ENCODE measurements at regions not wholly inside any gene's neighbourhood (a gene's known extent, or its start where the extent isn't known, plus 50 kb on each side); places are given as distances from the start of the nearest gene placed in this dataset.

- DNase-seq (ENCODE audit: low read depth): no peak
- no peak for TF ChIP-seq CTCF (conservative IDR thresholded peaks at IDR 0.05; ENCODE audit: low read length)
These were observed 134.3 kb upstream of the VWC2 start for GRCh38 chr7:49639068-49639593.

GRCh38 chr7:49639808-49640207, 133.6 kb upstream of the VWC2 start:
- no peak overlapping the region for H3K4me3 ChIP-seq (ENCODE audit: low read length)
- TF ChIP-seq CTCF (conservative IDR thresholded peaks at IDR 0.05; ENCODE audit: low read length): no peak
- no peak for DNase-seq (ENCODE audit: low read depth)

More at GRCh38 chr7:49639068-49639593, 134.3 kb upstream of the VWC2 start:
- H3K4me3 ChIP-seq (ENCODE audit: low read length): no peak overlapping the region

GRCh38 chr7:49643321-49643720, 130.1 kb upstream of the VWC2 start:
- no peak for DNase-seq (ENCODE audit: low read depth)
- TF ChIP-seq CTCF (conservative IDR thresholded peaks at IDR 0.05; ENCODE audit: low read length): no peak
- H3K4me3 ChIP-seq (ENCODE audit: low read length): no peak overlapping the region

GRCh38 chr7:49643736-49644135, 129.7 kb upstream of the VWC2 start:
- H3K4me3 ChIP-seq (ENCODE audit: low read length): no peak overlapping the region
- no peak for DNase-seq (ENCODE audit: low read depth)
- TF ChIP-seq CTCF (conservative IDR thresholded peaks at IDR 0.05; ENCODE audit: low read length): no peak

GRCh38 chr7:49644396-49645166, 128.9 kb upstream of the VWC2 start:
- H3K4me3 ChIP-seq (ENCODE audit: low read length): no peak overlapping the region
- DNase-seq (ENCODE audit: low read depth): no peak
- no peak for TF ChIP-seq CTCF (conservative IDR thresholded peaks at IDR 0.05; ENCODE audit: low read length)

GRCh38 chr7:49645296-49645695, 128.1 kb upstream of the VWC2 start:
- TF ChIP-seq CTCF (conservative IDR thresholded peaks at IDR 0.05; ENCODE audit: low read length): no peak
- no peak overlapping the region for H3K4me3 ChIP-seq (ENCODE audit: low read length)
- no peak for DNase-seq (ENCODE audit: low read depth)

GRCh38 chr7:49660170-49660783, 113.2 kb upstream of the VWC2 start:
- no peak for TF ChIP-seq CTCF (conservative IDR thresholded peaks at IDR 0.05; ENCODE audit: low read length)
- no peak for DNase-seq (ENCODE audit: low read depth)
- H3K4me3 ChIP-seq (ENCODE audit: low read length): no peak overlapping the region

Data from AG10803 (cell line).